ENCODE measurements at regions not wholly inside any gene's neighbourhood (a gene's known extent, or its start where the extent isn't known, plus 50 kb on each side); places are given as distances from the start of the nearest gene placed in this dataset.

DNA sequence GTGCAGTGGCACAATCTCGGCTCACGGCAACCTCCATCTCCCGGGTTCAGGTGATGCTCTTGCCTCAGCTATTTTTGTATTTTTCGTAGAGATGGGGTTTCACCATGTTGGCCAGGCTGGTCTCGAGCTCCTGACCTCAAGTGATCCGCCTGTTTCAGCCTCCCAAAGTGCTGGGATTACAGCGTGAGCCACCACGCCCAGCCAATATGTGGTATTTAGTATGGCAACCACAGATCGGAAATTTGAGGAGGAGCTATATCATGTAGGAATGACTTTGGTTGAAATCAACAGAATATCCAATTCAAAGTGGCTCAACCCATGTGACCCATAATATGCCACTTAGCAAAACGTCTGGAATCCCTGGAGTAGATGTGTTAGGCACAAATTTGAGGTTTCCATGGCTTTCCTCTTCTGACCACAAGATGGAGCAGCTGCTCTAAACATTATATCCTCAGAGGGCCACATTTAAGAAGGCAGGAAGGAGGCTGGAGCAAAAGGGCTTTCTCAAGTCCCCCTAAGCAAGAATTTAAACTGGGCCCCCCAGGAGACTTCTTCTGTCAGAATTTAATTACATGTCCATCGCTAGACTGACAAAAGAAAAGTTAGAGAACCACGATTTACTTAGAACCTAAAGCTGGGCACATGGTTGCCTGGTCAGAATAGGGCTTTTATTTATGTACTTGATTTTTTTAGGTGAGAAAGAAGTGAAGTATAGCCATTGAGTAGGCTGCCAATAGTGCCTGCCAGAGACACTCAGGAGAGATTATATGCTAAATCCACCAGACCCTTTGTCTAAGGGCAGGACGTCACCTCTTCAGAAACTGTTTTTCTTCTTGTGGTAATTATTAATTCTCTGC lies 49.6 kb upstream of the ITSN2 start:
- H3K4me3 ChIP-seq: no peak overlapping the region
- in situ Hi-C loops (cut with MboI; ENCODE audit: low pct_ligation_motif_present in 1 of 4, low pct_unique_long_range_greater_than_20kb in 1 of 4, low sequenced_read_pairs in 3 of 4) (loop anchor here (5.0 to 25.0 kb wide), 4 partner anchors 412 to 727 kb away; no protein-coding TSS in a partner anchor), intact Hi-C loops (cut with DNase I; ENCODE audit: low total_unique reads) (no loop called here)
- H3K36me3 ChIP-seq: no peaks in the 10 kb centered on the region
- peak; percentile 24 for DNase-seq
- no peaks in the 10 kb centered on the region for H3K9me3 ChIP-seq
- no peak overlapping the region for H3K27ac ChIP-seq
- WGBS, 2 donors (ENCODE audit: low coverage in 1 of 2): 46 to 49% methylated on average over 9 to 13 of the region's 13 CpGs
- TF ChIP-seq POLR2AphosphoS5 (IDR thresholded peaks at IDR 0.05) (no peak), EP300 (IDR thresholded peaks at IDR 0.05; ENCODE audit: low read depth) (no peak), CTCF (IDR thresholded peaks at IDR 0.05) (peak; percentile 77 to 85 (median 83)), POLR2A (IDR thresholded peaks at IDR 0.05) (no peak)
- no peaks in the 10 kb centered on the region for H3K27me3 ChIP-seq
- H3K4me1 ChIP-seq: peaks cover 0 to 5% (median 0%) of the 10 kb centered on the region in 4 donors

Measured in transverse colon (tissue), 4 donors.